Neural crest cell (in vitro differentiated cells): ENCODE measurements at regions not wholly inside any gene's neighbourhood (a gene's known extent, or its start where the extent isn't known, plus 50 kb on each side); places are given as distances from the start of the nearest gene placed in this dataset.

ENCODE experiments used
- DNase-seq: peaks from one replicate; pipeline ENCODE4 v3.0.0; 2021; ENCODE audit warnings: low read depth, mixed read lengths, low spot score
- H3K27ac Mint-ChIP-seq: one replicate; pipeline ENCODE4 v1.8.0; 2021; ENCODE audit warnings: mild to moderate bottlenecking, mixed read lengths; ENCODE audit not compliant: unreplicated experiment
- H3K27me3 Mint-ChIP-seq: 2 replicates; pipeline ENCODE4 v1.8.0; 2021; ENCODE audit warnings: low read depth, mild to moderate bottlenecking, mixed read lengths
- H3K36me3 Mint-ChIP-seq: 2 replicates; pipeline ENCODE4 v1.8.0; 2021; ENCODE audit warnings: low read depth, mild to moderate bottlenecking, mixed read lengths
- H3K4me1 Mint-ChIP-seq: 2 replicates; pipeline ENCODE4 v1.8.0; 2021; ENCODE audit warnings: mixed read lengths
- H3K4me3 Mint-ChIP-seq: one replicate; pipeline ENCODE4 v1.8.0; 2021; ENCODE audit warnings: mild to moderate bottlenecking, mixed read lengths
- H3K9me3 Mint-ChIP-seq: 2 replicates; pipeline ENCODE4 v1.8.0; 2021; ENCODE audit warnings: mixed read lengths
- TF ChIP-seq, protein P1 (sequence below): fragments of 200-600 bp; sonication (generic); conservative IDR thresholded peaks from 2 replicates; pipeline ENCODE4 v1.5.0; 2021; ENCODE audit warnings: antibody characterized with exemption, mild to moderate bottlenecking

DNA sequence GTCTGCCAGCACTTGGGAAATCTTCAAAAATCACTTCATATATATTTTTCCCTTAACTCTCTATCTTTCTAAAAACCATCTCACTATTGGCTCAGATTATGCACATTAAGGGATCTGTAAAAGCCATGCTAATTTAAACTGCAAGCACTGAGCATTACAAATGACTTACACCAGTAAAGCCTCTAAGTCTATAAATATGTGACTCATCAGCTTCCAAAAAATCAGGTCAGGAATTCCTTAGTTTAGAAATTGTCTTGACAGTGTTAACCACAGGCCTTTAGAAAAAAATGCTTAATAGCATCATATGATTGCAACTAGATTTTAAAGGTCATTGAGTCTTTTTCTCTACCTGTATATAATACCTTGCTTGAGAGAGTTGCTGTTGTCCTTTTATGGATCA, 1113.6 kb upstream of the PIK3C3 start:
- H3K4me3 Mint-ChIP-seq: no peak overlapping the region
- H3K9me3 Mint-ChIP-seq: no peaks in the 10 kb centered on the region
- no peak for DNase-seq
- H3K36me3 Mint-ChIP-seq: no peaks in the 10 kb centered on the region
- no peaks in the 10 kb centered on the region for H3K4me1 Mint-ChIP-seq
- no peaks in the 10 kb centered on the region for H3K27me3 Mint-ChIP-seq
- no peak overlapping the region for H3K27ac Mint-ChIP-seq
- TF ChIP-seq, protein P1, sequence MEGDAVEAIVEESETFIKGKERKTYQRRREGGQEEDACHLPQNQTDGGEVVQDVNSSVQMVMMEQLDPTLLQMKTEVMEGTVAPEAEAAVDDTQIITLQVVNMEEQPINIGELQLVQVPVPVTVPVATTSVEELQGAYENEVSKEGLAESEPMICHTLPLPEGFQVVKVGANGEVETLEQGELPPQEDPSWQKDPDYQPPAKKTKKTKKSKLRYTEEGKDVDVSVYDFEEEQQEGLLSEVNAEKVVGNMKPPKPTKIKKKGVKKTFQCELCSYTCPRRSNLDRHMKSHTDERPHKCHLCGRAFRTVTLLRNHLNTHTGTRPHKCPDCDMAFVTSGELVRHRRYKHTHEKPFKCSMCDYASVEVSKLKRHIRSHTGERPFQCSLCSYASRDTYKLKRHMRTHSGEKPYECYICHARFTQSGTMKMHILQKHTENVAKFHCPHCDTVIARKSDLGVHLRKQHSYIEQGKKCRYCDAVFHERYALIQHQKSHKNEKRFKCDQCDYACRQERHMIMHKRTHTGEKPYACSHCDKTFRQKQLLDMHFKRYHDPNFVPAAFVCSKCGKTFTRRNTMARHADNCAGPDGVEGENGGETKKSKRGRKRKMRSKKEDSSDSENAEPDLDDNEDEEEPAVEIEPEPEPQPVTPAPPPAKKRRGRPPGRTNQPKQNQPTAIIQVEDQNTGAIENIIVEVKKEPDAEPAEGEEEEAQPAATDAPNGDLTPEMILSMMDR: no peak

DNA sequence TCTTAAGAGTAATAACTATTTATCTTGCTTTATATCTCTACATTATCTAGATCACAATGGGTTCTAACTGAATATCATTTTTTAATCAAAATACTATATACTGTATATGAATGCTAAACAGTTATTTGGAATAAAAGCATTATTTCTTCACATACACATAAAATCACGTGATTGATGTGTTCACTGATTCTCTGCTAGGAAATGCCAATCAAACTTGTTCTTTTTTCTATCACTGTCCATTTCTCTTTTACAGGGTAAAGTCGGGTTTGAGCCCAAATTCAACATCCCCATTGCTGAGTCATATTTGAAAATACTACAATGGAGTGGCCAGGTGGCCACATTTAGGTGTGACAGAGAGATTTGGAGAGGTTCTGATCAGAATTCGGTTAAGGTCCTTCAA, 1114.0 kb upstream of the PIK3C3 start:
- no peak overlapping the region for H3K4me3 Mint-ChIP-seq
- H3K27me3 Mint-ChIP-seq: no peaks in the 10 kb centered on the region
- TF ChIP-seq, protein P1: no peak
- no peaks in the 10 kb centered on the region for H3K9me3 Mint-ChIP-seq
- H3K36me3 Mint-ChIP-seq: no peaks in the 10 kb centered on the region
- H3K27ac Mint-ChIP-seq: no peak overlapping the region
- no peaks in the 10 kb centered on the region for H3K4me1 Mint-ChIP-seq
- no peak for DNase-seq

DNA sequence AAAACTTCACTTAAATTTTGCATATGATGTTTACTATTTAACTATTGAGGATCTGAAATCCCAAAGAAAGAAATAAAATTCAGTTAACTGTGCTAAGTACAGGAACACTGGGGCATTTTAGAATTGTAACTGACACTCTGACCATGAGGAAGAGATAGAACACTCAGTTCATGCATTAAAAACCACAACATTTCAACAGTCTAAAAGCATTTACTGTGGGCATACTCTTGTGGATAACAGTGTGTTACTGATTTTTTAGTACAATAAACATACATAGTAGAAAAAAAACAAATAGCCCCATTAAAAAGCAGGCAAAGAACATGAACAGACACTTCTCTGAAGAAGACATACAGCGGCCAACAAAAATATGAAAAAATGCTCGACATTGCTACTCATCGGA, 1122.7 kb upstream of the PIK3C3 start:
- Mint-ChIP-seq H3K9me3 (peaks cover 3% of the 10 kb centered on the region), H3K4me1 (no peaks in the 10 kb centered on the region), H3K4me3 (no peak overlapping the region), H3K27ac (no peak overlapping the region), H3K27me3 (no peaks in the 10 kb centered on the region), H3K36me3 (peaks cover 3% of the 10 kb centered on the region)
- no peak for DNase-seq
- TF ChIP-seq, protein P1: no peak

DNA sequence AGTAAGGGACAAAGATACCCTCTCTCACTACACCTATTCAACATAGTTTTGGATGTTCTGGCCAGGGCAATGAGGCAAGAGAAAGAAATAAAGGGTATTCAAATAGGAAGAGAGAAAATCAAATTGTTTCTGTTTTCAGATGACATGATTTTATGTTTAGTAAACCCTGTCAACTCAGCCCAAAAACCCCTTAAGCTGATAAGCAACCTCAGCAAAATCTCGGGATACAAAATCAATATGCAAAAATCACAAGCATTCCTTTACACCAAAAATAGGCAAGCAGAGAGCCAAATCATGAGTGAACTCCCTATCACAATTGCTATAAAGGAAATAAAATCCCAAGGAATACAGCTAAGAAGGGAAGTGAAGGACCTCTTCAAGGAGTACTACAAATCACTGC, 1130.7 kb upstream of the PIK3C3 start:
- no peak overlapping the region for H3K27ac Mint-ChIP-seq
- no peak overlapping the region for H3K4me3 Mint-ChIP-seq
- no peaks in the 10 kb centered on the region for H3K4me1 Mint-ChIP-seq
- H3K36me3 Mint-ChIP-seq: no peaks in the 10 kb centered on the region
- no peak for DNase-seq
- TF ChIP-seq, protein P1: no peak
- H3K27me3 Mint-ChIP-seq: no peaks in the 10 kb centered on the region
- no peaks in the 10 kb centered on the region for H3K9me3 Mint-ChIP-seq

DNA sequence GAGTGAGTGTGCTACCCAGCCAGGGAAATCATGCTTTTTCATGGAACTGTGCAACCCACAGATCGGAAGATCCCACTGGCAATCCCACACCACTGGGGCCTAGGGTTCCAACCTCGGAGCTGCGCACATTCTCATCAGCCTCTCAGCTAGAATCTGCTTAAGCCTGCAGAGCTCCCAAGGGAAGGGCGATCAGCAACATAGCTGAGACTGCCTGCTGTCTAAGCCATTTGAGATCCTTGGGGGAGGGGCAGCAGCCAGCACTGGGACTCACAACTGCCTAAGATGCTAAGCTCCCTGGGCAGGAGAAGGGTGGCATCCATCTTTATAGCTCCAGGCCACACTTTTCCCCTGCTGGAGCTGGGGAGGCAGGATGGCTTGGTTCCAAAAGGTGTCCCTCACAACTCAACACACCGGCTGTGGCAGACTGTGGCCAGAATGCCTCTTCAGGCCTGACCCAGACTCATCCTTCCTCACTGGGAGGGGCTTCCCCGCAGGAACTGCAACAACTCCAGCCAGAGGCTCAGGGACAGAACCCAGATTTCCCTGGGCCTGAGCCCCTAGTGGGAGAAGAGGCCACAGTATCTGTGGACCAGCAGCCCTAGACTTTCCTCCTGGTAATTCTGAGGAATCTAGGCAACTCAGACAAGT, 1133.3 kb upstream of the PIK3C3 start:
- H3K4me1 Mint-ChIP-seq: no peaks in the 10 kb centered on the region
- no peak overlapping the region for H3K4me3 Mint-ChIP-seq
- TF ChIP-seq, protein P1: no peak
- no peaks in the 10 kb centered on the region for H3K36me3 Mint-ChIP-seq
- no peak for DNase-seq
- no peak overlapping the region for H3K27ac Mint-ChIP-seq
- no peaks in the 10 kb centered on the region for H3K9me3 Mint-ChIP-seq
- H3K27me3 Mint-ChIP-seq: no peaks in the 10 kb centered on the region
